Neural progenitor cell (in vitro differentiated cells): ENCODE measurements at regions not wholly inside any gene's neighbourhood (a gene's known extent, or its start where the extent isn't known, plus 50 kb on each side); places are given as distances from the start of the nearest gene placed in this dataset.

Experiments
- EZH2phosphoT487 ChIP-seq: fragments of 200-600 bp; sonication (generic); IDR thresholded peaks from 2 replicates; pipeline ENCODE4 v1.6.1; 2017; ENCODE audit warnings: antibody characterized with exemption
- TF ChIP-seq, protein P1 (sequence below): fragments of 200-600 bp; sonication (generic); IDR thresholded peaks from 2 replicates; pipeline ENCODE4 v1.5.1; 2017; ENCODE audit warnings: antibody characterized with exemption, mild to moderate bottlenecking

DNA sequence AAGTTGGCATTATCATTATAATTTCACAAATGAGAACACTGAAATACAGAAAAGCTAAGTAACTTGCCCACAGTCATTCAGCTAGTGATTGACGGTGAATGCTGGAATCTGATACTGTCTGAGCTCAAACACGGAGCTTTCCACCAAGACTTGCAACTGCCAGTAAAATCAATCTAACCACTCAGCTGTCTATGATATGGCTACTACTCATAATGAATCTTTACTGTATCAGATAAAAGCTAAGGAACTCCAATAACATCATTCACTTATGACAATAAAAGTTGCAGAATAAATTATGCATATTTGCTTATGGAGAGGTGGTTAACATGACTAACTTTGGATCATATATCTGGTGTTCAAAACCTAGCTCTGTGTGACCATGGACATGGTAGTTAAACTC lies 279.4 kb upstream of the NXPH2 start:
- TF ChIP-seq, protein P1, sequence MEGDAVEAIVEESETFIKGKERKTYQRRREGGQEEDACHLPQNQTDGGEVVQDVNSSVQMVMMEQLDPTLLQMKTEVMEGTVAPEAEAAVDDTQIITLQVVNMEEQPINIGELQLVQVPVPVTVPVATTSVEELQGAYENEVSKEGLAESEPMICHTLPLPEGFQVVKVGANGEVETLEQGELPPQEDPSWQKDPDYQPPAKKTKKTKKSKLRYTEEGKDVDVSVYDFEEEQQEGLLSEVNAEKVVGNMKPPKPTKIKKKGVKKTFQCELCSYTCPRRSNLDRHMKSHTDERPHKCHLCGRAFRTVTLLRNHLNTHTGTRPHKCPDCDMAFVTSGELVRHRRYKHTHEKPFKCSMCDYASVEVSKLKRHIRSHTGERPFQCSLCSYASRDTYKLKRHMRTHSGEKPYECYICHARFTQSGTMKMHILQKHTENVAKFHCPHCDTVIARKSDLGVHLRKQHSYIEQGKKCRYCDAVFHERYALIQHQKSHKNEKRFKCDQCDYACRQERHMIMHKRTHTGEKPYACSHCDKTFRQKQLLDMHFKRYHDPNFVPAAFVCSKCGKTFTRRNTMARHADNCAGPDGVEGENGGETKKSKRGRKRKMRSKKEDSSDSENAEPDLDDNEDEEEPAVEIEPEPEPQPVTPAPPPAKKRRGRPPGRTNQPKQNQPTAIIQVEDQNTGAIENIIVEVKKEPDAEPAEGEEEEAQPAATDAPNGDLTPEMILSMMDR = no peak
- no peak for TF ChIP-seq EZH2phosphoT487
